OCI-LY3 (cell line): ENCODE measurements at regions not wholly inside any gene's neighbourhood (a gene's known extent, or its start where the extent isn't known, plus 50 kb on each side); places are given as distances from the start of the nearest gene placed in this dataset.

Source experiments
- EZH2phosphoT487 ChIP-seq: fragments of 200-600 bp; shearing (Covaris generic); IDR thresholded peaks from 2 replicates; pipeline ENCODE4 v1.6.1; 2018; ENCODE audit warnings: antibody characterized with exemption, mixed run types, low read depth
- TF ChIP-seq, protein P1 (sequence below): fragments of 200-600, 300-600 bp; sonication (generic); IDR thresholded peaks from 2 replicates; pipeline ENCODE4 v1.5.1; 2014; ENCODE audit warnings: antibody characterized with exemption, low read length, low read depth

DNA sequence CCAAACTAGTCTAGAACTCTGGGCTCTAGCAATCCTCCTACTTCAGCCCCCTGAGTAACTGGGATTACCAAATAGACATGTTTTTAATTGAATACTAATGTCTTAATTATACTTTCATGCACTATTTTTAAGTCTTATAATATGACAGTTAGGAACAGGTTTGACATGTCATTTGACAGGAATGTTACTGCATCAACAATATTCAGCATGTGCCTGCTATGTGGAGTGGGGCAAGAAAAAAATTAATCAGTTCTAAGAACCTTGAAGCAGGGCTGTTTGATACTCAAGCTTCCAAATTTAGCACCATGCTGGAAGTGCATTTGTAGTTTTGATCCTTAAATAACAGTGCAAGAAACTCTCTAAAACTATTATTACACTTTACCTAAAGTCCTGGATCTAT, 265.3 kb downstream of the MZT1 start:
- no peak for TF ChIP-seq EZH2phosphoT487
- TF ChIP-seq, protein P1, sequence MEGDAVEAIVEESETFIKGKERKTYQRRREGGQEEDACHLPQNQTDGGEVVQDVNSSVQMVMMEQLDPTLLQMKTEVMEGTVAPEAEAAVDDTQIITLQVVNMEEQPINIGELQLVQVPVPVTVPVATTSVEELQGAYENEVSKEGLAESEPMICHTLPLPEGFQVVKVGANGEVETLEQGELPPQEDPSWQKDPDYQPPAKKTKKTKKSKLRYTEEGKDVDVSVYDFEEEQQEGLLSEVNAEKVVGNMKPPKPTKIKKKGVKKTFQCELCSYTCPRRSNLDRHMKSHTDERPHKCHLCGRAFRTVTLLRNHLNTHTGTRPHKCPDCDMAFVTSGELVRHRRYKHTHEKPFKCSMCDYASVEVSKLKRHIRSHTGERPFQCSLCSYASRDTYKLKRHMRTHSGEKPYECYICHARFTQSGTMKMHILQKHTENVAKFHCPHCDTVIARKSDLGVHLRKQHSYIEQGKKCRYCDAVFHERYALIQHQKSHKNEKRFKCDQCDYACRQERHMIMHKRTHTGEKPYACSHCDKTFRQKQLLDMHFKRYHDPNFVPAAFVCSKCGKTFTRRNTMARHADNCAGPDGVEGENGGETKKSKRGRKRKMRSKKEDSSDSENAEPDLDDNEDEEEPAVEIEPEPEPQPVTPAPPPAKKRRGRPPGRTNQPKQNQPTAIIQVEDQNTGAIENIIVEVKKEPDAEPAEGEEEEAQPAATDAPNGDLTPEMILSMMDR = no peak
